Gastrocnemius medialis (tissue), 4 donors: ENCODE measurements at regions not wholly inside any gene's neighbourhood (a gene's known extent, or its start where the extent isn't known, plus 50 kb on each side); places are given as distances from the start of the nearest gene placed in this dataset.

Experiments
- CTCF ChIP-seq, 5 experiments: fragments of 450-650 bp in 3 of 5; fragments of 200-600 bp in 2 of 5; sonication (generic) in 2 of 5; IDR thresholded peaks in 4 of 5; conservative IDR thresholded peaks in 1 of 5; 1 replicate in 4 of 5; 2 replicates in 1 of 5; pipeline ENCODE4 v1.5.1; 2016 to 2019; ENCODE audit warnings: antibody characterized with exemption in 5 of 5, mild to moderate bottlenecking in 3 of 5, moderate library complexity in 3 of 5
- POLR2A ChIP-seq, 2 donors: fragments of 450-650 bp; IDR thresholded peaks; one replicate each; pipeline ENCODE4 v1.6.1; 2017; ENCODE audit warnings: antibody characterized with exemption in 2 of 2, mild to moderate bottlenecking in 2 of 2, moderate library complexity in 2 of 2

- TF ChIP-seq CTCF (IDR thresholded peaks at IDR 0.05 in 4 of 5, conservative IDR thresholded peaks at IDR 0.05 in 1 of 5) = no peak
- TF ChIP-seq POLR2A (IDR thresholded peaks at IDR 0.05) = no peak
These were observed 120.6 kb downstream of the GOSR1 start for GRCh38 chr17:30597776-30598288.
